Right cardiac atrium (tissue), 5 donors: ENCODE measurements at regions not wholly inside any gene's neighbourhood (a gene's known extent, or its start where the extent isn't known, plus 50 kb on each side); places are given as distances from the start of the nearest gene placed in this dataset.

Source experiments
- ATAC-seq, 2 donors: fragments of 200-7000 bp; cut with Tn5 transposase; one replicate each; pipeline versions ENCODE4 v1.8.0 to v1.9.1; 2020; ENCODE audit warnings: moderate library complexity in 2 of 2, mild to moderate bottlenecking in 1 of 2
- DNase-seq, 3 donors: peaks; one replicate each; pipeline ENCODE4 v3.0.0-alpha.2; 2020
- H3K27ac ChIP-seq: one replicate; pipeline ENCODE4 v1.5.1; 2013; ENCODE audit warnings: mild to moderate bottlenecking, low read length, control low read depth, moderate library complexity
- H3K27me3 ChIP-seq: one replicate; pipeline ENCODE4 v1.6.1; 2013; ENCODE audit not compliant: control insufficient read depth, insufficient read depth
- H3K4me1 ChIP-seq: one replicate; pipeline ENCODE4 v1.6.1; 2013; ENCODE audit warnings: low read length; ENCODE audit not compliant: control insufficient read depth, insufficient read depth
- H3K4me3 ChIP-seq: one replicate; pipeline ENCODE4 v1.5.1; 2013; ENCODE audit warnings: low read length, control low read depth
- H3K9me3 ChIP-seq: one replicate; pipeline ENCODE4 v1.6.1; 2013; ENCODE audit warnings: low read length; ENCODE audit not compliant: control insufficient read depth
- WGBS: extraction: QIAGEN DNeasy Blood & Tissue Kit; methylation state at CpG from one replicate; pipeline ENCODE4 v1.1.7; 2013; 5-methylcytosine and 5-hydroxymethylcytosine counted together
- intact Hi-C, 4 donors: fragments of 100-400 bp; cut with DNase I; formaldehyde crosslinking; loops; one replicate each; pipeline versions ENCODE4 v1.11.0 to v1.14.0; 2022 to 2023
- donor health status: healthy with polysubstance abuse.
- donor health status: DM: no; HTN: yes; CAD: no.
- donor health status: DM: no; HTN: no; CAD: no.
- donor health status: DM: no; HTN: yes; CAD: no; lungs with severe emphysema.
- donor health status: DM: yes; HTN: yes; CAD: no.

- no peak for DNase-seq
- H3K27ac ChIP-seq: no peak overlapping the region
Observed at GRCh38 chr5:31066655-31067328, 126.7 kb upstream of the CDH6 start.

GRCh38 chr5:31064215-31064614, 129.3 kb upstream of the CDH6 start:
- Histone ChIP-seq H3K27ac (no peak overlapping the region), H3K4me1 (no peaks in the 10 kb centered on the region), H3K4me3 (no peak overlapping the region), H3K9me3 (no peaks in the 10 kb centered on the region), H3K27me3 (no peaks in the 10 kb centered on the region)
- no peak for ATAC-seq
- WGBS: 73% methylated on average over 3 of the region's 3 CpGs
- DNase-seq: no peak
- intact Hi-C loops: no loop called here

More at GRCh38 chr5:31066655-31067328, 126.7 kb upstream of the CDH6 start:
- intact Hi-C loops: no loop called here
- no peaks in the 10 kb centered on the region for H3K27me3 ChIP-seq
- no peaks in the 10 kb centered on the region for H3K9me3 ChIP-seq
- no peak for ATAC-seq
- H3K4me3 ChIP-seq: no peak overlapping the region
- no peaks in the 10 kb centered on the region for H3K4me1 ChIP-seq
- 46% methylated on average over 5 of the region's 5 CpGs for WGBS

GRCh38 chr5:31062902-31063580, 130.4 kb upstream of the CDH6 start:
- Histone ChIP-seq H3K4me3 (no peak overlapping the region), H3K4me1 (no peaks in the 10 kb centered on the region), H3K27me3 (no peaks in the 10 kb centered on the region), H3K9me3 (no peaks in the 10 kb centered on the region), H3K27ac (no peak overlapping the region)
- WGBS: 77% methylated on average over 3 of the region's 3 CpGs
- intact Hi-C loops: no loop called here
- no peak for DNase-seq
- no peak for ATAC-seq

- Histone ChIP-seq H3K4me3 (no peak overlapping the region), H3K27me3 (no peaks in the 10 kb centered on the region), H3K27ac (no peak overlapping the region), H3K4me1 (no peaks in the 10 kb centered on the region), H3K9me3 (no peaks in the 10 kb centered on the region)
- ATAC-seq (no peak), DNase-seq (no peak)
- WGBS: 85% methylated on average over 2 of the region's 2 CpGs
- intact Hi-C loops: no loop called here
Observed at GRCh38 chr5:31059889-31060288, 133.6 kb upstream of the CDH6 start.

GRCh38 chr5:31054453-31054852, 139.0 kb upstream of the CDH6 start:
- Histone ChIP-seq H3K27ac (no peak overlapping the region), H3K4me1 (no peaks in the 10 kb centered on the region), H3K9me3 (no peaks in the 10 kb centered on the region), H3K27me3 (no peaks in the 10 kb centered on the region), H3K4me3 (no peak overlapping the region)
- ATAC-seq (no peak), DNase-seq (no peak)
- intact Hi-C loops: no loop called here
- WGBS: 51% methylated on average over 4 of the region's 4 CpGs

- DNase-seq (no peak), ATAC-seq (no peak)
- Histone ChIP-seq H3K27me3 (no peaks in the 10 kb centered on the region), H3K9me3 (no peaks in the 10 kb centered on the region), H3K4me1 (no peaks in the 10 kb centered on the region), H3K27ac (no peak overlapping the region), H3K4me3 (no peak overlapping the region)
- 93% methylated on average over 7 of the region's 7 CpGs for WGBS
- intact Hi-C loops: no loop called here
Observed at GRCh38 chr5:31052937-31053658, 140.4 kb upstream of the CDH6 start.

- Histone ChIP-seq H3K27ac (no peak overlapping the region), H3K27me3 (no peaks in the 10 kb centered on the region), H3K9me3 (no peaks in the 10 kb centered on the region), H3K4me3 (no peak overlapping the region), H3K4me1 (no peaks in the 10 kb centered on the region)
- intact Hi-C loops: no loop called here
- no peak for DNase-seq
- ATAC-seq: no peak
- 84% methylated on average over 4 of the region's 4 CpGs for WGBS
Observed at GRCh38 chr5:31051316-31051715, 142.2 kb upstream of the CDH6 start.

- Histone ChIP-seq H3K27me3 (no peaks in the 10 kb centered on the region), H3K4me1 (no peaks in the 10 kb centered on the region), H3K27ac (no peak overlapping the region), H3K9me3 (no peaks in the 10 kb centered on the region), H3K4me3 (no peak overlapping the region)
- ATAC-seq (no peak), DNase-seq (no peak)
- WGBS: 76% methylated on average over 2 of the region's 2 CpGs
- intact Hi-C loops: no loop called here
Observed at GRCh38 chr5:31049936-31050704, 143.4 kb upstream of the CDH6 start.

- Histone ChIP-seq H3K27me3 (no peaks in the 10 kb centered on the region), H3K4me3 (no peak overlapping the region), H3K4me1 (no peaks in the 10 kb centered on the region), H3K9me3 (no peaks in the 10 kb centered on the region), H3K27ac (no peak overlapping the region)
- DNase-seq (no peak), ATAC-seq (no peak)
- 55% methylated on average over 3 of the region's 3 CpGs for WGBS
- intact Hi-C loops: no loop called here
Observed at GRCh38 chr5:31049461-31049860, 144.0 kb upstream of the CDH6 start.

GRCh38 chr5:31048282-31049270, 144.9 kb upstream of the CDH6 start:
- WGBS: 50% methylated on average over 8 of the region's 8 CpGs
- Histone ChIP-seq H3K27me3 (no peaks in the 10 kb centered on the region), H3K4me3 (no peak overlapping the region), H3K27ac (no peak overlapping the region), H3K4me1 (no peaks in the 10 kb centered on the region), H3K9me3 (no peaks in the 10 kb centered on the region)
- DNase-seq (no peak), ATAC-seq (no peak)
- intact Hi-C loops: no loop called here
